ENCODE measurements at regions not wholly inside any gene's neighbourhood (a gene's known extent, or its start where the extent isn't known, plus 50 kb on each side); places are given as distances from the start of the nearest gene placed in this dataset.

DNA sequence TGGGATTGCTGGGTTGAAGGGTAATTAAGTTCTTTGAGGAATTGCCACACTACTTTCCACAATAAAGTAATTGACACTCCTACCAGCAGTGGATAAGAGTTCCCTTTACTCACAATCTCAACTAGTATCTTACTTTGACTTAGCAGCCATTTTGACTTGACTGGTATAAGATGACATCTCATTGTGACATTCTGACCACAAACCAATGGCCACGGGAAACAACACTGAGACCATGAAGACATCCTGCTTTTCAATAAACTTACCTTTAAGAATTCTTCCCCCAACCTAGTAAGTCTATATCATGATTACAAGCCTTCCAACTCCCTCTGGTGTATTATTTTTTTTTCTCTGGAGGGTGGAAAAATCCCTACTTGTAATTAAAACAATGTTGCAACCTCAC, 66.9 kb upstream of the WDR1 start:
- no peak for TF ChIP-seq CTCF (IDR thresholded peaks at IDR 0.05; ENCODE audit: unreplicated experiment)
- ChIA-PET POLR2A (interaction anchor here (0.6 kb wide), 1 partner anchor 163 kb away, joined by 3 read pairs; no protein-coding TSS in a partner anchor), CTCF (interaction anchor here (2.0 kb wide), 1 partner anchor 10 kb away, joined by 7 read pairs; no protein-coding TSS in a partner anchor)
- Mint-ChIP-seq H3K27ac (ENCODE audit: low read depth, unreplicated experiment) (no peak overlapping the region), H3K27me3 (ENCODE audit: insufficient read depth, unreplicated experiment) (no peaks in the 10 kb centered on the region), H3K4me1 (ENCODE audit: insufficient read depth, unreplicated experiment) (no peaks in the 10 kb centered on the region), H3K4me3 (ENCODE audit: unreplicated experiment) (no peak overlapping the region), H3K9me3 (ENCODE audit: unreplicated experiment) (no peaks in the 10 kb centered on the region), H3K36me3 (ENCODE audit: insufficient read depth, unreplicated experiment) (no peaks in the 10 kb centered on the region)
- DNase-seq (ENCODE audit: unreplicated experiment) = no peak
- intact Hi-C loops (cut with micrococcal nuclease) = no loop called here
- no TSS peak for BruUV-seq (replicated peaks)

DNA sequence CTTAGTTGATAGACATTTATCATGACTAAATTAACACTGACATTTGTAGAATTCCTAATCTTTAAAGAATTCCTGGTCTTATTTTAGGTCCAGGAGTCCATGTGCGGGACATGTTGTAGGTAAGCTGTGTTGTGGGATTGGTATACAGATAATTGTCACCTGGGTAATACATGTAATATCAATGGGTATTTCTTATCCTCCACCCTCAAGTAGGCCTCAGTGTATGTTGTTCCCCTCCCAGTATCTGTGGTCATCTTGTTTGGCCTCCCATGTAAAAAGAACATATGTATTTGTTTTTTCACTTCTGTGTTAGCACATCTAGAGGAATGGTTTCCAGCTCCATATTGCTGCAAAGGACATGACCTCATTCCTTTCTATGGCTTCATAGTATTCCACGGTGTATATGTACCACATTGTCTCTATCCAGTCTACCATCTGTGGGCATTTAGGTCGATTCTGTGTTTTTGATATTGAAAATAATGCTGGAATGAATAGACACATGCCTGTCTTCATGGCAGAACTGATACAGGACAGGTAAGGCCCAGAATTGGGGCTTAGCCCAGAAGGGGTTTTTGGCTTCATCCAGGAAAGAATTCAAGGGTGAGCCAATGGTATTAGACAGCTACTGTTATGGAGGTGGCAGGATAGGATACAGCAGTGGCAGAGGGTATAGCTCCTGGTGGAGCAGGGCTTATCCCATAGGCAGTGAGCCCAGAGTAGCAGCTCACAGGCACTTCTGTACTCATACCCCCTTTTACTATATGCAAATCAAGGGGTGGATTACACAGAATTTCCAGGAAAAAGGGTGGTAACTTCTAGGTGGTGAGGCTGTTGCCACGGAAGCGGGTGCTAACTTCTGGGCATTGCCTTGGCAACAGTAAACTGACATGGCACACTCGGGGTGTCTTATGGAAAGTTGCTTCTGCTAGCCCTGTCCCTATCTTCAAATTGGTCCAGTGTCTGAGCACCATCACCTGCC, 66.1 kb upstream of the WDR1 start:
- H3K9me3 Mint-ChIP-seq (ENCODE audit: unreplicated experiment) = no peaks in the 10 kb centered on the region
- no TSS peak for BruUV-seq (replicated peaks)
- no peak overlapping the region for H3K27ac Mint-ChIP-seq (ENCODE audit: low read depth, unreplicated experiment)

DNA sequence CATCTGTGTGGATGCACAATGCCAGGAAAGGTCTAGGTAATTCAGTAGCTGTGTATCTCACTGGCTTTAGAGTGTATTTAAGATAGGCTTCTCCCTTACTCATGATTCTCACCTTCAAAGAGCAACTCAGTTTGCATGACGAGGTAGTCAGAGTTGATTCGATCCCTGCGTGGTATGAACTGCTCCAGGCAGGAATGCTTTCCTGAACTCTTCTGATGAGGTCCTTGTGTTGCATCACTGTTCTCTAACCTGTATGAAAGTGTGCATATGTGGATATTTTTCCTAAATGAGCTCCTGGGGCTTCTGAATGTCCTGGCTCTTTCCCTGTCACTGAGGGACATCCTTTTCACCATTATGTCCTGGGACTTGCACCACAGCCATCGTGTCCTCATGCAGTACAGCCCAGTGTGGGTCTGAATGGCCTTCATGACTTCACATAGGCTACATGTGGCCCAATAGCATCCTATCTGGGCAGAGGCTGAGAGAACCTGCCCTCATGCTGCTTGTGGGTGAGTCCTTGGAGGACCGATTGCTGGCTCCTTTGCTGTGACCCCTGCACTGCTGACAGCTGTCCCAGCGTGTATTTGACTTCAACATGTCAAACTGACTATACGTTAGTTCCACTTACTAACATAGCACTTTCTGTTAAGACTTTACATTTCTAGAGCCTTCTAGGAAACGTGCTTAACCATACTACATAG, 65.3 kb upstream of the WDR1 start:
- intact Hi-C loops (cut with micrococcal nuclease) = no loop called here
- H3K4me3 Mint-ChIP-seq (ENCODE audit: unreplicated experiment) = no peak overlapping the region

More for the DNA sequence above, 66.1 kb upstream of the WDR1 start:
- intact Hi-C loops (cut with micrococcal nuclease) = no loop called here
- no peak for TF ChIP-seq CTCF (IDR thresholded peaks at IDR 0.05; ENCODE audit: unreplicated experiment)
- Mint-ChIP-seq H3K4me3 (ENCODE audit: unreplicated experiment) (no peak overlapping the region), H3K36me3 (ENCODE audit: insufficient read depth, unreplicated experiment) (no peaks in the 10 kb centered on the region), H3K27me3 (ENCODE audit: insufficient read depth, unreplicated experiment) (no peaks in the 10 kb centered on the region), H3K4me1 (ENCODE audit: insufficient read depth, unreplicated experiment) (no peaks in the 10 kb centered on the region)
- POLR2A ChIA-PET = interaction anchor here (1.1 kb wide), 1 partner anchor 9 kb away, joined by 3 read pairs; no protein-coding TSS in a partner anchor
- DNase-seq (ENCODE audit: unreplicated experiment) = no peak
- CTCF ChIA-PET = interaction anchor here (1.0 to 2.4 kb wide), 3 partner anchors 9 to 18 kb away, joined by 4 to 13 read pairs (median 7); no protein-coding TSS in a partner anchor

More for the DNA sequence above, 65.3 kb upstream of the WDR1 start:
- no TSS peak for BruUV-seq (replicated peaks)
- Mint-ChIP-seq H3K36me3 (ENCODE audit: insufficient read depth, unreplicated experiment) (no peaks in the 10 kb centered on the region), H3K9me3 (ENCODE audit: unreplicated experiment) (no peaks in the 10 kb centered on the region), H3K27me3 (ENCODE audit: insufficient read depth, unreplicated experiment) (no peaks in the 10 kb centered on the region), H3K27ac (ENCODE audit: low read depth, unreplicated experiment) (no peak overlapping the region), H3K4me1 (ENCODE audit: insufficient read depth, unreplicated experiment) (no peaks in the 10 kb centered on the region)
- ChIA-PET POLR2A (interaction anchor here (1.1 kb wide), 1 partner anchor 9 kb away, joined by 3 read pairs; no protein-coding TSS in a partner anchor), CTCF (interaction anchor here (1.0 to 2.4 kb wide), 3 partner anchors 8 to 19 kb away, joined by 4 to 13 read pairs (median 7); no protein-coding TSS in a partner anchor)
- DNase-seq (ENCODE audit: unreplicated experiment) = no peak
- TF ChIP-seq CTCF (IDR thresholded peaks at IDR 0.05; ENCODE audit: unreplicated experiment) = no peak
